Right atrium auricular region (tissue), 2 donors: ENCODE measurements at regions not wholly inside any gene's neighbourhood (a gene's known extent, or its start where the extent isn't known, plus 50 kb on each side); places are given as distances from the start of the nearest gene placed in this dataset.

ENCODE experiments used
- DNase-seq: peaks from one replicate; pipeline ENCODE4 v3.0.0-alpha.2; 2019; ENCODE audit warnings: low spot score
- H3K27ac ChIP-seq, 2 donors: fragments of 200-600 bp; sonication (generic); 1 replicate in 1 of 2; 2 replicates in 1 of 2; pipeline ENCODE4 v1.5.1; 2016 to 2019
- H3K27me3 ChIP-seq, 2 donors: fragments of 200-600 bp; sonication (generic); one replicate each; pipeline versions ENCODE4 v1.5.1 to v1.6.0; 2017 to 2019
- H3K36me3 ChIP-seq: fragments of 200-600 bp; sonication (generic); one replicate; pipeline ENCODE4 v1.5.1; 2016
- H3K4me1 ChIP-seq, 2 donors: fragments of 200-600 bp; sonication (generic); one replicate each; pipeline versions ENCODE4 v1.5.1 to v1.6.0; 2017 to 2019
- H3K4me3 ChIP-seq, 2 donors: fragments of 200-600 bp; sonication (generic); 1 replicate in 1 of 2; 2 replicates in 1 of 2; pipeline ENCODE4 v1.5.1; 2017 to 2019; ENCODE audit warnings: mild to moderate bottlenecking in 1 of 2, moderate library complexity in 1 of 2
- H3K9me3 ChIP-seq, 2 donors: fragments of 200-600 bp; sonication (generic); one replicate each; pipeline ENCODE4 v1.5.1; 2019
- CTCF ChIP-seq, 2 donors: fragments of 200-600 bp; sonication (generic); IDR thresholded peaks; one replicate each; pipeline ENCODE4 v1.5.1; 2019; ENCODE audit warnings: antibody characterized with exemption in 2 of 2

GRCh38 chr18:28584731-28585130 lies 407.8 kb upstream of the CDH2 start:
- Histone ChIP-seq H3K4me1 (no peaks in the 10 kb centered on the region), H3K27me3 (no peaks in the 10 kb centered on the region), H3K36me3 (no peaks in the 10 kb centered on the region), H3K9me3 (no peaks in the 10 kb centered on the region), H3K27ac (no peak overlapping the region), H3K4me3 (no peak overlapping the region)
- TF ChIP-seq CTCF (IDR thresholded peaks at IDR 0.05) = no peak
- DNase-seq = no peak

DNA sequence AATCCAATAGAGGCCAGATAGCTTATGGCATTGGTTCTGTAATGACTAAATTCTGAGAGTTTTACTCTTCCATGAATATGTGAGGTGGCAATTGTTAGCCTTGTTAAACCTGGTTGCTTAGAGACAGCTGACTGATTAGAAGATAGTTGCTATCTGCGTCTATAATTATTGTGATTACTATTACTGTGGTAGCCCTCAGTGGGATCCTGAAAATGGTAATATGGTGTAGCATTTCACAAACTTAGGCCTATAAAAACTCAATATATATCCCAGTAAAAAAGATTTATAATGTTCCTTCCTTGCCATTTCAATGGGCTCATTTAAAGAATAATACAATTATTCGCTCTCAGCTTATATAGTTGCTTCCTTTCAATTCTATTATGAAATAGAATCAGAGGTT lies 405.8 kb upstream of the CDH2 start:
- H3K4me3 ChIP-seq = no peak overlapping the region
- no peaks in the 10 kb centered on the region for H3K36me3 ChIP-seq
- no peaks in the 10 kb centered on the region for H3K27me3 ChIP-seq
- H3K9me3 ChIP-seq = no peaks in the 10 kb centered on the region
- TF ChIP-seq CTCF (IDR thresholded peaks at IDR 0.05) = no peak
- no peak overlapping the region for H3K27ac ChIP-seq
- no peak for DNase-seq
- no peaks in the 10 kb centered on the region for H3K4me1 ChIP-seq

DNA sequence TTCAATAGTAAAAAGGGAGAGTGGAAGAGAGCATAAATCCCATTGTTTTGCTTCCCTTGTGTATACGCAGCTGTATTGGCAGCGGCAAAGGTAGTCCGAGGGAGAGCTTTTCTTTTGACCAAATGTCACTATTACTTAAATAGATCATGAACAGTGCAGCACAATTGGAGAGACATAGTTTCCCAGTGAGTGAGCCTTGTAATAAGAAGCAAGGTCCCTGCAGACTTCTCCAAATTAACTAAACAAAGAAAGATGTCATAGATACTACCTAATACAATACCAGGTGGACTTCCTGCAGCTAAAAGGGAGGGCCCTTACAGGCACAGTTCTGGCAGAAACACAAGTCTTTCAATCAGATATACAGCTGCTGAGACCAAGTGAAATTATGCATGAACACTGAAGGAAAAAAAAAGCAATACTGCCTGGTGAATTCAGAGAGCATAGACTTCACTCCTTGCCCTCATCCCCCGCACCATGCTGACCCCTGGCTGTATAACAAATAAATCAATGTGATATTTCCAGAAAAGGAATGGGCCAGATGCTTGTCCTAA lies 404.7 kb upstream of the CDH2 start:
- Histone ChIP-seq H3K27ac (no peak overlapping the region), H3K4me1 (no peaks in the 10 kb centered on the region), H3K27me3 (no peaks in the 10 kb centered on the region), H3K4me3 (no peak overlapping the region), H3K9me3 (no peaks in the 10 kb centered on the region), H3K36me3 (no peaks in the 10 kb centered on the region)
- TF ChIP-seq CTCF (IDR thresholded peaks at IDR 0.05) = no peak
- no peak for DNase-seq

DNA sequence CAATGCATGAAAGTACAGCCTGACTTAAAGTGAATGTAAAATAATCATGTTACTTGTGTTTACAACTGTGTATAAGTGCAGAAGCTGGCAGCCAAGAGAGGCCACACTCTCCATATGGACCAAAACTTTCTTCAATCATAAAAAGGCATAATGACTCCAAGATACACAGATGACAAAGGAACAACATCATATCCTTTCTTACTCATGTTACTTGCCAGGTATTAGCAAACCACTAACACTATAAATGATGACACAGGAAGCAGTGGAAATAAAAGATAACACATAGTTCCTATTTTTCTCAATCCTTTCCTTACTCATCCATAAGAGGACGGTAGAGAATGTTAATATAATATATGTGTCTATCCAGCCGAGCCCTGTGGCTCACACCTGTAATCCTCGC lies 400.0 kb upstream of the CDH2 start:
- Histone ChIP-seq H3K4me1 (no peaks in the 10 kb centered on the region), H3K4me3 (no peak overlapping the region), H3K9me3 (no peaks in the 10 kb centered on the region), H3K36me3 (no peaks in the 10 kb centered on the region), H3K27me3 (no peaks in the 10 kb centered on the region), H3K27ac (no peak overlapping the region)
- no peak for TF ChIP-seq CTCF (IDR thresholded peaks at IDR 0.05)
- DNase-seq = no peak

DNA sequence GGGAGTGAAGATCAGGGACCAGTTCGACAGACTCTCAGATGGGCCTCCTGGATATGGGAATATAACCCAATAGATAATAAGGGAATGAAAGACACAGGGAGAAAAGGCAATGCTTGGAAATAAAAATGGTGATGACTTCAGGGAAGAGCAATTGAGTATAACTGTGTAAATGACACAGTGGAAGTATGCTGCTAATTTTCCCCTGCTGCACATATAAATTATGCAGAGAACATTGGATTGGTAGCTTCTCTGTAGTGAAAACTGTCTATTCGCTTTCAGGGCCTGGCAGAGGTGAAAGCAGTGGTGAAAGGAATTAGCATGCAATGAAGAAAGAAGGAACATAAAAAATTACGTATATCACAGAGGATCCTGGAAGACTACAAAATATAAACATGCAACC lies 398.2 kb upstream of the CDH2 start:
- no peak overlapping the region for H3K4me3 ChIP-seq
- DNase-seq = no peak
- no peak for TF ChIP-seq CTCF (IDR thresholded peaks at IDR 0.05)
- no peak overlapping the region for H3K27ac ChIP-seq
- H3K4me1 ChIP-seq = no peaks in the 10 kb centered on the region
- H3K36me3 ChIP-seq = no peaks in the 10 kb centered on the region
- H3K9me3 ChIP-seq = no peaks in the 10 kb centered on the region
- no peaks in the 10 kb centered on the region for H3K27me3 ChIP-seq

- Histone ChIP-seq H3K36me3 (no peaks in the 10 kb centered on the region), H3K4me3 (no peak overlapping the region), H3K27me3 (no peaks in the 10 kb centered on the region), H3K27ac (no peak overlapping the region), H3K9me3 (no peaks in the 10 kb centered on the region), H3K4me1 (no peaks in the 10 kb centered on the region)
- TF ChIP-seq CTCF (IDR thresholded peaks at IDR 0.05) = no peak
- DNase-seq = no peak
These were observed 397.2 kb upstream of the CDH2 start for GRCh38 chr18:28574175-28574574.
